Naive thymus-derived CD4-positive, alpha-beta T cell (primary cell): ENCODE measurements at regions not wholly inside any gene's neighbourhood (a gene's known extent, or its start where the extent isn't known, plus 50 kb on each side); places are given as distances from the start of the nearest gene placed in this dataset.

Experiments used
- ATAC-seq: fragments of 150-1000 bp; cut with Tn5 transposase; 2 replicates; pipeline ENCODE4 v1.10.0; 2021; ENCODE audit warnings: mild to moderate bottlenecking, moderate library complexity
- CTCF ChIA-PET: fragments of 350-600 bp; sonication (Branson Sonifier 250); formaldehyde crosslinking; loops from one replicate; lab custom pipeline; 2021; ENCODE audit warnings: antibody characterized with exemption; lab: Charles Lee
- POLR2A ChIA-PET: fragments of 350-600 bp; sonication (Branson Sonifier 250); formaldehyde crosslinking; loops from one replicate; lab custom pipeline; 2021; ENCODE audit warnings: antibody characterized with exemption, inconsistent platforms; lab: Charles Lee
- DNase-seq, 9 donors: peaks; one replicate each; pipeline versions ENCODE4 v3.0.0 to v3.0.0-alpha.2; 2020 to 2022; ENCODE audit warnings: mixed read lengths in 1 of 9
- H3K27ac ChIP-seq: one replicate; pipeline ENCODE4 v1.7.0; 2013; ENCODE audit warnings: mild to moderate bottlenecking, low read depth, low read length, moderate library complexity
- H3K27me3 ChIP-seq, 2 donors: one replicate each; pipeline ENCODE4 v1.7.0; 2013; ENCODE audit warnings: low read length in 2 of 2, mild to moderate bottlenecking in 2 of 2, moderate library complexity in 2 of 2; ENCODE audit not compliant: control insufficient read depth in 2 of 2, insufficient read depth in 2 of 2
- H3K36me3 ChIP-seq, 3 experiments: 1 replicate in 2 of 3; 2 replicates in 1 of 3; pipeline ENCODE4 v1.7.0; 2013; ENCODE audit warnings: low read length in 3 of 3, mild to moderate bottlenecking in 3 of 3, moderate library complexity in 1 of 3; ENCODE audit not compliant: insufficient read depth in 3 of 3, control insufficient read depth in 2 of 3
- H3K4me1 ChIP-seq, 2 donors: one replicate each; pipeline ENCODE4 v1.7.0; 2013; ENCODE audit warnings: low read length in 2 of 2, mild to moderate bottlenecking in 2 of 2, moderate library complexity in 1 of 2; ENCODE audit not compliant: control insufficient read depth in 2 of 2, insufficient read depth in 2 of 2
- H3K4me3 ChIP-seq: 2 replicates; pipeline ENCODE4 v1.7.0; 2013; ENCODE audit warnings: mild to moderate bottlenecking, low read length
- H3K9me3 ChIP-seq, 3 experiments: 1 replicate in 2 of 3; 2 replicates in 1 of 3; pipeline ENCODE4 v1.7.0; 2013; ENCODE audit warnings: low read length in 3 of 3; ENCODE audit not compliant: control insufficient read depth in 2 of 3
- H3K27ac Mint-ChIP-seq, 9 donors: one replicate each; pipeline ENCODE4 v1.8.0; 2020 to 2022; ENCODE audit warnings: mixed read lengths in 9 of 9, mild to moderate bottlenecking in 8 of 9, moderate library complexity in 5 of 9, inconsistent platforms in 2 of 9
- H3K27me3 Mint-ChIP-seq, 5 donors: one replicate each; pipeline ENCODE4 v1.8.0; 2021 to 2022; ENCODE audit warnings: mixed read lengths in 5 of 5, mild to moderate bottlenecking in 1 of 5
- H3K36me3 Mint-ChIP-seq, 5 donors: one replicate each; pipeline ENCODE4 v1.8.0; 2020 to 2022; ENCODE audit warnings: mixed read lengths in 5 of 5, mild to moderate bottlenecking in 3 of 5, inconsistent platforms in 1 of 5
- H3K4me1 Mint-ChIP-seq, 7 donors: one replicate each; pipeline ENCODE4 v1.8.0; 2020 to 2022; ENCODE audit warnings: mixed read lengths in 7 of 7, mild to moderate bottlenecking in 3 of 7, inconsistent platforms in 1 of 7
- H3K4me3 Mint-ChIP-seq, 10 donors: one replicate each; pipeline ENCODE4 v1.8.0; 2020 to 2022; ENCODE audit warnings: mild to moderate bottlenecking in 10 of 10, mixed read lengths in 10 of 10, moderate library complexity in 6 of 10, inconsistent platforms in 2 of 10
- H3K9me3 Mint-ChIP-seq, 11 donors: one replicate each; pipeline ENCODE4 v1.8.0; 2020 to 2022; ENCODE audit warnings: mixed read lengths in 11 of 11, mild to moderate bottlenecking in 4 of 11, inconsistent platforms in 1 of 11, moderate library complexity in 1 of 11
- intact Hi-C, 2 donors: fragments of 100-400 bp; cut with micrococcal nuclease; formaldehyde crosslinking; loops; one replicate each; pipeline ENCODE4 v1.15.1; 2023

GRCh38 chr6:90709431-90709996 is 122.6 kb upstream of the MAP3K7 start:
- Mint-ChIP-seq H3K9me3 (no peaks in the 10 kb centered on the region), H3K4me1 (no peaks in the 10 kb centered on the region), H3K36me3 (no peaks in the 10 kb centered on the region), H3K27ac (no peak overlapping the region), H3K27me3 (peaks cover 6 to 42% (median 28%) of the 10 kb centered on the region in 5 donors), H3K4me3 (no peak overlapping the region)
- ATAC-seq (no peak), DNase-seq (no peak)
- intact Hi-C loops = no loop called here
- H3K4me1 ChIP-seq = no peaks in the 10 kb centered on the region
- no peaks in the 10 kb centered on the region for H3K9me3 ChIP-seq
- no peak overlapping the region for H3K27ac ChIP-seq
- no peak overlapping the region for H3K4me3 ChIP-seq
- H3K27me3 ChIP-seq = no peaks in the 10 kb centered on the region
- ChIA-PET POLR2A (no interaction called here), CTCF (no interaction called here)
- no peaks in the 10 kb centered on the region for H3K36me3 ChIP-seq

DNA sequence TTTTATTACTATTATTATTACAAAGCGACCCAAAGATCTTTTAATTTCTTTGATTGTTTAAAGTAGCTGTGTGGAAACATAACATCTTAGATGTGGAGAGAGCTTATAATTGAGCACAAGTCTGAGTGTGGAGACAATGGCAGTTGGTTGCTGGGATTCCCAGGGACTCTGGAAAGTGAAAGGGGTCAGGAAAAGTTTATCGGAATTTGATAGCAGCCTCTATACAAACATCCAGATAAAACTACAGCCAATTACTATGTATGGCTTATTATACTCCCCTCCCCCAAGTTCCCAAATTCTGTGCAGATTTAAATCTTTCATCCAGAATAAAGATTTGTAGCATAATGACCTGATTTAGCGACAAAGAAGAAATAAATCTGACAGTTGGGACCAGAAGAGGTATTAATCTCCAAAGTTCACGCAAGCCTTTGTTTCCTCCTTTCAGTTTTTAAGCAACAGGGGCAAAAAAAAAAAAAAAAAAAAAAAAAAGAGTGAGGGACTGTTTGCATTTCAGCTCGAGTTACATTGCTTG is 121.4 kb upstream of the MAP3K7 start:
- ATAC-seq = no peak
- H3K4me3 ChIP-seq = no peak overlapping the region
- Mint-ChIP-seq H3K9me3 (no peaks in the 10 kb centered on the region), H3K27ac (no peak overlapping the region), H3K36me3 (no peaks in the 10 kb centered on the region), H3K27me3 (peaks cover 7 to 39% (median 36%) of the 10 kb centered on the region in 5 donors), H3K4me1 (no peaks in the 10 kb centered on the region), H3K4me3 (no peak overlapping the region)
- intact Hi-C loops = no loop called here
- POLR2A ChIA-PET = no interaction called here
- no peaks in the 10 kb centered on the region for H3K27me3 ChIP-seq
- no peaks in the 10 kb centered on the region for H3K9me3 ChIP-seq
- CTCF ChIA-PET = no interaction called here
- no peak for DNase-seq
- H3K36me3 ChIP-seq = no peaks in the 10 kb centered on the region
- H3K4me1 ChIP-seq = no peaks in the 10 kb centered on the region
- H3K27ac ChIP-seq = no peak overlapping the region

GRCh38 chr6:90707246-90707645 is 120.4 kb upstream of the MAP3K7 start:
- Mint-ChIP-seq H3K9me3 (peaks cover 0 to 2% (median 0%) of the 10 kb centered on the region in 11 donors), H3K4me1 (no peaks in the 10 kb centered on the region), H3K4me3 (no peak overlapping the region), H3K27ac (no peak overlapping the region), H3K27me3 (peaks cover 8 to 37% (median 32%) of the 10 kb centered on the region in 5 donors), H3K36me3 (no peaks in the 10 kb centered on the region)
- CTCF ChIA-PET = no interaction called here
- DNase-seq (no peak), ATAC-seq (no peak)
- intact Hi-C loops = no loop called here
- POLR2A ChIA-PET = no interaction called here
- H3K4me1 ChIP-seq = no peaks in the 10 kb centered on the region
- no peaks in the 10 kb centered on the region for H3K36me3 ChIP-seq
- H3K4me3 ChIP-seq = no peak overlapping the region
- H3K27ac ChIP-seq = no peak overlapping the region
- no peaks in the 10 kb centered on the region for H3K9me3 ChIP-seq
- H3K27me3 ChIP-seq = no peaks in the 10 kb centered on the region

DNA sequence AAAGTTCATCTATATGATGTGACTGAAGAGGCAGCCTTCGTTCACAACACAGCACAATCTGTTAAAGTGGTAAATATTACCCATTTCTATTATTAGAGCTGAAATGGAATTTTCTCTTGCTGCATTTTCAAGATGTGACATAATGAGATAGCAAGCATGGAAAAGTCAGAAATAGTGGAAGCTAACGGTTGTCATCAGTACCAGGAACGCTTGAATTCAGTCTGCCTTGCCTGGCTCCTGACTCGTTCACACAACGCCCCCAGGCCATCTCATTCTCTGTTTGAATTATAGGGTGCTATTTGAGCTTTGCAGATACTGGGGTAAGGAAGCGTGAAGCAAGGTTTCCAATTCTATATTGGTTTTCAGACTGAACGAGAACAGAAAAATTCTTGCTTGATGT is 116.5 kb upstream of the MAP3K7 start:
- H3K27ac Mint-ChIP-seq = no peak overlapping the region
- H3K36me3 Mint-ChIP-seq = no peaks in the 10 kb centered on the region
- no peak for ATAC-seq
- no peak for DNase-seq
- no peaks in the 10 kb centered on the region for H3K27me3 ChIP-seq
- no peaks in the 10 kb centered on the region for H3K36me3 ChIP-seq
- ChIA-PET CTCF (no interaction called here), POLR2A (no interaction called here)
- H3K4me1 ChIP-seq = no peaks in the 10 kb centered on the region
- intact Hi-C loops = no loop called here
- H3K9me3 Mint-ChIP-seq = peaks cover 0 to 2% (median 0%) of the 10 kb centered on the region in 11 donors
- no peaks in the 10 kb centered on the region for H3K9me3 ChIP-seq
- peaks cover 0 to 10% (median 5%) of the 10 kb centered on the region in 7 donors for H3K4me1 Mint-ChIP-seq
- H3K4me3 Mint-ChIP-seq = no peak overlapping the region
- H3K27ac ChIP-seq = no peak overlapping the region
- H3K27me3 Mint-ChIP-seq = peaks cover 12 to 23% (median 13%) of the 10 kb centered on the region in 5 donors
- no peak overlapping the region for H3K4me3 ChIP-seq

DNA sequence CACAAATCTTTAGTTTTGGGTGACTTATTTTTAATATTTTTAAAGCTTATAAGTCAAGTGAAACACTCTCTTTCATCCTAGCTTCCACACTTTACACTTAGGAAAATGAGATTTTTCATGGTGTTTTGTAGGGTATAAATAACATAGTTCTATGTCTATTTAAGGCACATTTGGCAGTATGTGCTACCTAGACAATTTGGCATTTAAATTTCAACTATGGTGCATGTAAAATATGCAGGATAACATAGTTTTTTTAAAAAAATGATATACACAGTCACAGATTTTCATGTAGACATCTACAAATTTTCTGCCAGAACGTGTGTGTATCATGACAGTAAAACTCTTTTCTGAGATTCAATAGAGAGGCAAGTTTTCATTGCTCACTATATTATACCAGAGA is 115.1 kb upstream of the MAP3K7 start:
- intact Hi-C loops = no loop called here
- Histone ChIP-seq H3K36me3 (no peaks in the 10 kb centered on the region), H3K4me3 (no peak overlapping the region), H3K27me3 (no peaks in the 10 kb centered on the region), H3K4me1 (no peaks in the 10 kb centered on the region), H3K27ac (no peak overlapping the region), H3K9me3 (no peaks in the 10 kb centered on the region)
- Mint-ChIP-seq H3K27me3 (peaks cover 12 to 24% (median 14%) of the 10 kb centered on the region in 5 donors), H3K4me3 (no peak overlapping the region), H3K4me1 (peaks cover 0 to 10% (median 5%) of the 10 kb centered on the region in 7 donors), H3K9me3 (peaks cover 0 to 2% (median 0%) of the 10 kb centered on the region in 11 donors), H3K27ac (no peak overlapping the region), H3K36me3 (no peaks in the 10 kb centered on the region)
- ChIA-PET CTCF (no interaction called here), POLR2A (no interaction called here)
- DNase-seq = no peak
- no peak for ATAC-seq

GRCh38 chr6:90701146-90701781 is 114.4 kb upstream of the MAP3K7 start:
- DNase-seq (no peak), ATAC-seq (peak; percentile 12)
- peaks cover 8 to 30% (median 16%) of the 10 kb centered on the region in 5 donors for H3K27me3 Mint-ChIP-seq

DNA sequence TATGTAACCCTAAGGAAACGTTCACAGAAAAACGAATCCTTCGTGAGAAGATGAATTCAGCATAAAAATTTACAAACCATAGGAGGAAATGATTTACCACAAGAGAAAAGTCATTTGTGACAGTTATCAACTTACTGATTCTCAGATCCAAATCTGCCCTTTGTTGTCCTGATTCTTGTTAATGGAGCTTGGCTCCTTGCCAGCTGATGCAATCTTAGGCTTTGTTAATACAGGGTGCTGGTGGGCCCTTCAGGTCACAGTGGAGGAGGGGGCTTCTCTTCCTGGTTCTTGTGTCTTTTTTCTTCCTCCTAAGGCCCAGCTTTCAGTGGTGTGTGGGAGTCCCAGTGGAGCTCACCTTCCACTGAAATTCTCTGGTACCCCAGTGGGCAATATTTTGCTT is 108.4 kb upstream of the MAP3K7 start:
- H3K4me3 Mint-ChIP-seq = no peak overlapping the region
- intact Hi-C loops = no loop called here
- Histone ChIP-seq H3K9me3 (no peaks in the 10 kb centered on the region), H3K27ac (no peak overlapping the region), H3K27me3 (no peaks in the 10 kb centered on the region), H3K4me3 (no peak overlapping the region), H3K36me3 (no peaks in the 10 kb centered on the region), H3K4me1 (no peaks in the 10 kb centered on the region)
- ATAC-seq (no peak), DNase-seq (no peak)
- peaks cover 0 to 22% (median 10%) of the 10 kb centered on the region in 11 donors for H3K9me3 Mint-ChIP-seq
- peaks cover 0 to 1% (median 0%) of the 10 kb centered on the region in 7 donors for H3K4me1 Mint-ChIP-seq
- peaks cover 0 to 7% (median 0%) of the 10 kb centered on the region in 5 donors for H3K36me3 Mint-ChIP-seq
- ChIA-PET CTCF (no interaction called here), POLR2A (no interaction called here)
- no peak overlapping the region for H3K27ac Mint-ChIP-seq
- H3K27me3 Mint-ChIP-seq = peaks cover 15 to 48% (median 33%) of the 10 kb centered on the region in 5 donors

More at GRCh38 chr6:90701146-90701781, 114.4 kb upstream of the MAP3K7 start:
- Histone ChIP-seq H3K27ac (no peak overlapping the region), H3K27me3 (no peaks in the 10 kb centered on the region), H3K9me3 (no peaks in the 10 kb centered on the region), H3K36me3 (no peaks in the 10 kb centered on the region), H3K4me3 (no peak overlapping the region), H3K4me1 (no peaks in the 10 kb centered on the region)
- Mint-ChIP-seq H3K27ac (no peak overlapping the region), H3K4me3 (peak overlapping the region in 1 of 10 donors; percentile 6), H3K9me3 (peaks cover 0 to 3% (median 0%) of the 10 kb centered on the region in 11 donors), H3K4me1 (peaks cover 0 to 10% (median 5%) of the 10 kb centered on the region in 7 donors), H3K36me3 (no peaks in the 10 kb centered on the region)
- POLR2A ChIA-PET = no interaction called here
- intact Hi-C loops = no loop called here
- CTCF ChIA-PET = no interaction called here
